ENCODE measurements at regions not wholly inside any gene's neighbourhood (a gene's known extent, or its start where the extent isn't known, plus 50 kb on each side); places are given as distances from the start of the nearest gene placed in this dataset.

- DNase-seq: no peak
Observed at GRCh38 chr10:78630944-78631838, 437.6 kb upstream of the ZMIZ1 start.

- no peak for DNase-seq
Observed at GRCh38 chr10:78634389-78634815, 434.4 kb upstream of the ZMIZ1 start.

GRCh38 chr10:78634835-78635234, 433.9 kb upstream of the ZMIZ1 start:
- DNase-seq: no peak

GRCh38 chr10:78639629-78640028, 429.1 kb upstream of the ZMIZ1 start:
- no peak for DNase-seq

- DNase-seq: no peak
Observed at GRCh38 chr10:78640796-78641636, 427.8 kb upstream of the ZMIZ1 start.

GRCh38 chr10:78641693-78642092, 427.1 kb upstream of the ZMIZ1 start:
- no peak for DNase-seq

- no peak for DNase-seq
Observed at GRCh38 chr10:78642269-78642816, 426.4 kb upstream of the ZMIZ1 start.

- DNase-seq: no peak
Observed at GRCh38 chr10:78643513-78643912, 425.3 kb upstream of the ZMIZ1 start.

- DNase-seq: no peak
Observed at GRCh38 chr10:78644550-78644949, 424.2 kb upstream of the ZMIZ1 start.

- no peak for DNase-seq
Observed at GRCh38 chr10:78645169-78645686, 423.5 kb upstream of the ZMIZ1 start.

GRCh38 chr10:78645975-78646374, 422.8 kb upstream of the ZMIZ1 start:
- DNase-seq: no peak

- DNase-seq: no peak
Observed at GRCh38 chr10:78648256-78648860, 420.4 kb upstream of the ZMIZ1 start.

- DNase-seq: no peak
Observed at GRCh38 chr10:78649429-78649828, 419.3 kb upstream of the ZMIZ1 start.

GRCh38 chr10:78650122-78650521, 418.6 kb upstream of the ZMIZ1 start:
- DNase-seq: no peak

GRCh38 chr10:78651287-78651686, 417.5 kb upstream of the ZMIZ1 start:
- DNase-seq: no peak

- DNase-seq: no peak
Observed at GRCh38 chr10:78653555-78653954, 415.2 kb upstream of the ZMIZ1 start.

- DNase-seq: no peak
Observed at GRCh38 chr10:78654047-78654590, 414.6 kb upstream of the ZMIZ1 start.

- no peak for DNase-seq
Observed at GRCh38 chr10:78655979-78656378, 412.8 kb upstream of the ZMIZ1 start.

- DNase-seq: no peak
Observed at GRCh38 chr10:78656417-78657162, 412.2 kb upstream of the ZMIZ1 start.

- DNase-seq: peak; percentile 5 to 60 (median 28)
Observed at GRCh38 chr10:78657163-78657861, 411.5 kb upstream of the ZMIZ1 start.

GRCh38 chr10:78657862-78658165, 411.0 kb upstream of the ZMIZ1 start:
- no peak for DNase-seq
